H9 (cell line): ENCODE measurements at regions not wholly inside any gene's neighbourhood (a gene's known extent, or its start where the extent isn't known, plus 50 kb on each side); places are given as distances from the start of the nearest gene placed in this dataset.

Experiments used
- DNase-seq: peaks from one replicate; pipeline ENCODE4 v3.0.0-alpha.2; 2017
- H2AFZ ChIP-seq: one replicate; pipeline ENCODE4 v1.6.1; 2013; ENCODE audit warnings: mild to moderate bottlenecking, low read length, control low read depth, moderate library complexity
- H2AK5ac ChIP-seq: 2 replicates; pipeline ENCODE4 v1.6.1; 2013; ENCODE audit warnings: low read length, control low read depth, mixed read lengths; ENCODE audit not compliant: insufficient read length
- H2BK120ac ChIP-seq: one replicate; pipeline ENCODE4 v1.6.1; 2013; ENCODE audit warnings: low read depth, mild to moderate bottlenecking, low read length, control low read depth, inconsistent platforms; ENCODE audit not compliant: poor library complexity, severe bottlenecking
- H2BK12ac ChIP-seq: 2 replicates; pipeline ENCODE4 v1.6.1; 2013; ENCODE audit warnings: low read length, control low read depth, mixed read lengths, low read depth; ENCODE audit not compliant: insufficient read length
- H2BK15ac ChIP-seq: 2 replicates; pipeline ENCODE4 v1.6.1; 2013; ENCODE audit warnings: low read depth, low read length, control low read depth
- H2BK20ac ChIP-seq: one replicate; pipeline ENCODE4 v1.6.1; 2013; ENCODE audit warnings: low read depth, mild to moderate bottlenecking, low read length, control low read depth, inconsistent platforms; ENCODE audit not compliant: poor library complexity, severe bottlenecking
- H2BK5ac ChIP-seq: 2 replicates; pipeline ENCODE4 v1.6.1; 2013; ENCODE audit warnings: low read length, control low read depth, mixed read lengths; ENCODE audit not compliant: insufficient read length
- H3K14ac ChIP-seq: 2 replicates; pipeline ENCODE4 v1.6.1; 2013; ENCODE audit warnings: low read length, control low read depth; ENCODE audit not compliant: insufficient read depth
- H3K18ac ChIP-seq: 2 replicates; pipeline ENCODE4 v1.6.1; 2013; ENCODE audit warnings: low read depth, mild to moderate bottlenecking, mixed read lengths, low read length, control low read depth; ENCODE audit not compliant: insufficient read length
- H3K23ac ChIP-seq: 2 replicates; pipeline ENCODE4 v1.6.1; 2013; ENCODE audit warnings: low read length, control low read depth, mixed read lengths, low read depth; ENCODE audit not compliant: insufficient read length
- H3K23me2 ChIP-seq: 2 replicates; pipeline ENCODE4 v1.6.1; 2013; ENCODE audit warnings: low read depth, mild to moderate bottlenecking, mixed read lengths, low read length, control low read depth; ENCODE audit not compliant: insufficient read length, poor library complexity, severe bottlenecking
- H3K27ac ChIP-seq: 2 replicates; pipeline ENCODE4 v1.5.1; 2013; ENCODE audit warnings: low read length, control low read depth, mixed read lengths, low read depth; ENCODE audit not compliant: insufficient read length
- H3K27me3 ChIP-seq: 2 replicates; pipeline ENCODE4 v1.6.1; 2013; ENCODE audit warnings: low read length, control low read depth, inconsistent platforms; ENCODE audit not compliant: insufficient read depth
- H3K4ac ChIP-seq: 2 replicates; pipeline ENCODE4 v1.6.1; 2013; ENCODE audit warnings: low read depth, mild to moderate bottlenecking, control low read depth, inconsistent platforms, low read length, moderate library complexity
- H3K4me1 ChIP-seq: 2 replicates; pipeline ENCODE4 v1.6.1; 2013; ENCODE audit warnings: low read length, control low read depth, inconsistent platforms; ENCODE audit not compliant: insufficient read depth
- H3K4me2 ChIP-seq: 2 replicates; pipeline ENCODE4 v1.6.1; 2013; ENCODE audit warnings: low read length, control low read depth, mixed read lengths; ENCODE audit not compliant: insufficient read length, insufficient read depth
- H3K56ac ChIP-seq: 2 replicates; pipeline ENCODE4 v1.6.1; 2013; ENCODE audit warnings: low read depth, mild to moderate bottlenecking, mixed read lengths, low read length, control low read depth; ENCODE audit not compliant: insufficient read length
- H3K79me1 ChIP-seq: 2 replicates; pipeline ENCODE4 v1.6.1; 2013; ENCODE audit warnings: low read depth, mild to moderate bottlenecking, moderate library complexity, low read length, control low read depth, inconsistent platforms; ENCODE audit not compliant: insufficient read depth, poor library complexity, severe bottlenecking
- H3K79me2 ChIP-seq: 2 replicates; pipeline ENCODE4 v1.6.1; 2013; ENCODE audit warnings: low read length, control low read depth, inconsistent platforms; ENCODE audit not compliant: insufficient read depth
- H3K9ac ChIP-seq: 2 replicates; pipeline ENCODE4 v1.6.1; 2013; ENCODE audit warnings: low read length, control low read depth, mixed read lengths; ENCODE audit not compliant: insufficient read length; ENCODE audit errors: extremely low read depth
- H3K9me3 ChIP-seq: one replicate; pipeline ENCODE4 v1.6.1; 2013; ENCODE audit warnings: low read depth, low read length, inconsistent platforms; ENCODE audit not compliant: control insufficient read depth
- H3T11ph ChIP-seq: one replicate; pipeline ENCODE4 v1.6.1; 2013; ENCODE audit warnings: mild to moderate bottlenecking, low read length, control low read depth, inconsistent platforms
- H4K20me1 ChIP-seq: one replicate; pipeline ENCODE4 v1.6.1; 2013; ENCODE audit not compliant: control insufficient read depth, insufficient read length, insufficient read depth
- H4K5ac ChIP-seq: 2 replicates; pipeline ENCODE4 v1.6.1; 2013; ENCODE audit warnings: low read depth, mild to moderate bottlenecking, mixed read lengths, low read length, control low read depth; ENCODE audit not compliant: insufficient read length
- H4K8ac ChIP-seq: replicated peaks from 2 replicates; pipeline ENCODE4 v1.6.1; 2013; ENCODE audit warnings: low read length, control low read depth, mixed read lengths, low read depth; ENCODE audit not compliant: insufficient read length
- H4K91ac ChIP-seq: 2 replicates; pipeline ENCODE4 v1.6.1; 2013; ENCODE audit warnings: low read depth, mild to moderate bottlenecking, moderate library complexity, mixed read lengths, low read length, control low read depth; ENCODE audit not compliant: insufficient read length
- H3K27ac Mint-ChIP-seq, 3 experiments: 2 replicates in 2 of 3; 3 replicates in 1 of 3; pipeline ENCODE4 v1.8.0; 2020 to 2021; ENCODE audit warnings: mixed read lengths in 3 of 3, mild to moderate bottlenecking in 1 of 3, moderate library complexity in 1 of 3
- H3K27me3 Mint-ChIP-seq: 2 replicates; pipeline ENCODE4 v1.8.0; 2021; ENCODE audit warnings: low read depth, mild to moderate bottlenecking, moderate library complexity, mixed read lengths
- H3K36me3 Mint-ChIP-seq, 3 experiments: 2 replicates in 2 of 3; 3 replicates in 1 of 3; pipeline ENCODE4 v1.8.0; 2020 to 2021; ENCODE audit warnings: low read depth in 3 of 3, mixed read lengths in 3 of 3; ENCODE audit not compliant: insufficient read depth in 1 of 3
- H3K4me1 Mint-ChIP-seq, 2 experiments: 2 replicates each; pipeline ENCODE4 v1.8.0; 2020; ENCODE audit warnings: mixed read lengths in 2 of 2
- H3K4me3 Mint-ChIP-seq, 2 experiments: 2 replicates in 1 of 2; 3 replicates in 1 of 2; pipeline ENCODE4 v1.8.0; 2020 to 2021; ENCODE audit warnings: mild to moderate bottlenecking in 2 of 2, mixed read lengths in 2 of 2, moderate library complexity in 1 of 2
- H3K9me3 Mint-ChIP-seq, 2 experiments: 2 replicates in 1 of 2; 3 replicates in 1 of 2; pipeline ENCODE4 v1.8.0; 2020; ENCODE audit warnings: mild to moderate bottlenecking in 2 of 2, mixed read lengths in 2 of 2, moderate library complexity in 1 of 2
- CTCF ChIP-seq: fragments of 200-600 bp; sonication (generic); conservative IDR thresholded peaks from 3 replicates; pipeline ENCODE4 v1.8.0; 2021; ENCODE audit warnings: antibody characterized with exemption, mild to moderate bottlenecking
- WGBS: extraction: QIAGEN DNeasy Blood & Tissue Kit; methylation state at CpG from one replicate; pipeline ENCODE4 v1.1.7; 2013; ENCODE audit warnings: missing lambda C conversion rate, low lambda C conversion rate, mixed read lengths; ENCODE audit not compliant: insufficient read length; ENCODE audit errors: extremely low coverage; 5-methylcytosine and 5-hydroxymethylcytosine counted together

- no peak overlapping the region for H4K5ac ChIP-seq
- H3K9me3 ChIP-seq: no peaks in the 10 kb centered on the region
- 0 out of 7 replicates have a peak, but pooled peaks cover 0 to 2% (median under 1%) of the 10 kb centered on the region in 3 experiments for H3K36me3 Mint-ChIP-seq
- H4K91ac ChIP-seq: no peak overlapping the region
- DNase-seq: no peak
- no peaks in the 10 kb centered on the region for H3K27me3 ChIP-seq
- no peaks in the 10 kb centered on the region for H3K4me1 Mint-ChIP-seq
- H3K79me2 ChIP-seq: no peaks in the 10 kb centered on the region
- no peak overlapping the region for H2BK15ac ChIP-seq
- H3T11ph ChIP-seq: no peak overlapping the region
- H3K9ac ChIP-seq: no peak overlapping the region
- no peak overlapping the region for H2BK12ac ChIP-seq
- H2BK120ac ChIP-seq: no peak overlapping the region
- H2AK5ac ChIP-seq: no peak overlapping the region
- H2AFZ ChIP-seq: no peak overlapping the region
- H3K4me3 Mint-ChIP-seq: no peak overlapping the region
- no peak for TF ChIP-seq CTCF
- no peaks in the 10 kb centered on the region for H3K23me2 ChIP-seq
- no peaks in the 10 kb centered on the region for H3K27me3 Mint-ChIP-seq
- no peaks in the 10 kb centered on the region for H3K79me1 ChIP-seq
- H2BK20ac ChIP-seq: no peak overlapping the region
- WGBS: no CpG with 5 or more reads among the region's 6 CpGs
- no peak overlapping the region for H3K4me2 ChIP-seq
- no peak overlapping the region for H3K56ac ChIP-seq
- H3K4me1 ChIP-seq: no peaks in the 10 kb centered on the region
- H4K8ac ChIP-seq: no peak overlapping the region
- H2BK5ac ChIP-seq: no peak overlapping the region
- peaks cover 7 to 8% of the 10 kb centered on the region in 2 experiments; a peak in 4 of 5 replicates for H3K9me3 Mint-ChIP-seq
- no peak overlapping the region for H3K14ac ChIP-seq
- H3K27ac ChIP-seq: no peak overlapping the region
- H3K18ac ChIP-seq: no peak overlapping the region
- H3K27ac Mint-ChIP-seq: peak overlapping the region in 1 of 3 experiments; percentile 13; a peak in 1 of 7 replicates
- no peak overlapping the region for H3K4ac ChIP-seq
- H3K23ac ChIP-seq: no peak overlapping the region
- no peaks in the 10 kb centered on the region for H4K20me1 ChIP-seq
Measured at GRCh38 chr2:21607572-21607971, 483.8 kb downstream of the TDRD15 start.
